ENCODE measurements at regions not wholly inside any gene's neighbourhood (a gene's known extent, or its start where the extent isn't known, plus 50 kb on each side); places are given as distances from the start of the nearest gene placed in this dataset.

GRCh38 chr14:62604524-62604923 lies 440.7 kb downstream of the KCNH5 start (continued):
- TF ChIP-seq, protein P1, sequence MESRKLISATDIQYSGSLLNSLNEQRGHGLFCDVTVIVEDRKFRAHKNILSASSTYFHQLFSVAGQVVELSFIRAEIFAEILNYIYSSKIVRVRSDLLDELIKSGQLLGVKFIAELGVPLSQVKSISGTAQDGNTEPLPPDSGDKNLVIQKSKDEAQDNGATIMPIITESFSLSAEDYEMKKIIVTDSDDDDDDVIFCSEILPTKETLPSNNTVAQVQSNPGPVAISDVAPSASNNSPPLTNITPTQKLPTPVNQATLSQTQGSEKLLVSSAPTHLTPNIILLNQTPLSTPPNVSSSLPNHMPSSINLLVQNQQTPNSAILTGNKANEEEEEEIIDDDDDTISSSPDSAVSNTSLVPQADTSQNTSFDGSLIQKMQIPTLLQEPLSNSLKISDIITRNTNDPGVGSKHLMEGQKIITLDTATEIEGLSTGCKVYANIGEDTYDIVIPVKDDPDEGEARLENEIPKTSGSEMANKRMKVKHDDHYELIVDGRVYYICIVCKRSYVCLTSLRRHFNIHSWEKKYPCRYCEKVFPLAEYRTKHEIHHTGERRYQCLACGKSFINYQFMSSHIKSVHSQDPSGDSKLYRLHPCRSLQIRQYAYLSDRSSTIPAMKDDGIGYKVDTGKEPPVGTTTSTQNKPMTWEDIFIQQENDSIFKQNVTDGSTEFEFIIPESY (IDR thresholded peaks at IDR 0.05) = no peak
- TF ChIP-seq NR2F2 (IDR thresholded peaks at IDR 0.05) (no peak), MAX (IDR thresholded peaks at IDR 0.05) (no peak), YY1 (IDR thresholded peaks at IDR 0.05) (no peak), FOXA1 (IDR thresholded peaks at IDR 0.05) (no peak), ATF3 (IDR thresholded peaks at IDR 0.05) (no peak), TAF1 (conservative IDR thresholded peaks at IDR 0.05) (no peak)

- TF ChIP-seq HNF4G (IDR thresholded peaks at IDR 0.05) (no peak), TAF1 (conservative IDR thresholded peaks at IDR 0.05) (no peak), SP1 (IDR thresholded peaks at IDR 0.05) (no peak), RAD21 (IDR thresholded peaks at IDR 0.05) (no peak), JUND (IDR thresholded peaks at IDR 0.05) (no peak), ATF3 (IDR thresholded peaks at IDR 0.05) (no peak), FOXA1 (IDR thresholded peaks at IDR 0.05) (no peak), RXRA (IDR thresholded peaks at IDR 0.05) (no peak), HNF4A (conservative IDR thresholded peaks at IDR 0.05) (no peak), EGR1 (IDR thresholded peaks at IDR 0.05; ENCODE audit: low read depth in 2 of 2) (no peak), YY1 (IDR thresholded peaks at IDR 0.05) (no peak)
- TF ChIP-seq, protein P2, sequence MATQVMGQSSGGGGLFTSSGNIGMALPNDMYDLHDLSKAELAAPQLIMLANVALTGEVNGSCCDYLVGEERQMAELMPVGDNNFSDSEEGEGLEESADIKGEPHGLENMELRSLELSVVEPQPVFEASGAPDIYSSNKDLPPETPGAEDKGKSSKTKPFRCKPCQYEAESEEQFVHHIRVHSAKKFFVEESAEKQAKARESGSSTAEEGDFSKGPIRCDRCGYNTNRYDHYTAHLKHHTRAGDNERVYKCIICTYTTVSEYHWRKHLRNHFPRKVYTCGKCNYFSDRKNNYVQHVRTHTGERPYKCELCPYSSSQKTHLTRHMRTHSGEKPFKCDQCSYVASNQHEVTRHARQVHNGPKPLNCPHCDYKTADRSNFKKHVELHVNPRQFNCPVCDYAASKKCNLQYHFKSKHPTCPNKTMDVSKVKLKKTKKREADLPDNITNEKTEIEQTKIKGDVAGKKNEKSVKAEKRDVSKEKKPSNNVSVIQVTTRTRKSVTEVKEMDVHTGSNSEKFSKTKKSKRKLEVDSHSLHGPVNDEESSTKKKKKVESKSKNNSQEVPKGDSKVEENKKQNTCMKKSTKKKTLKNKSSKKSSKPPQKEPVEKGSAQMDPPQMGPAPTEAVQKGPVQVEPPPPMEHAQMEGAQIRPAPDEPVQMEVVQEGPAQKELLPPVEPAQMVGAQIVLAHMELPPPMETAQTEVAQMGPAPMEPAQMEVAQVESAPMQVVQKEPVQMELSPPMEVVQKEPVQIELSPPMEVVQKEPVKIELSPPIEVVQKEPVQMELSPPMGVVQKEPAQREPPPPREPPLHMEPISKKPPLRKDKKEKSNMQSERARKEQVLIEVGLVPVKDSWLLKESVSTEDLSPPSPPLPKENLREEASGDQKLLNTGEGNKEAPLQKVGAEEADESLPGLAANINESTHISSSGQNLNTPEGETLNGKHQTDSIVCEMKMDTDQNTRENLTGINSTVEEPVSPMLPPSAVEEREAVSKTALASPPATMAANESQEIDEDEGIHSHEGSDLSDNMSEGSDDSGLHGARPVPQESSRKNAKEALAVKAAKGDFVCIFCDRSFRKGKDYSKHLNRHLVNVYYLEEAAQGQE (IDR thresholded peaks at IDR 0.05) = no peak
- TF ChIP-seq, protein P1 (IDR thresholded peaks at IDR 0.05) = no peak
- no peaks in the 10 kb centered on the region for H3K36me3 ChIP-seq (ENCODE audit: control insufficient read depth in 4 of 4, insufficient read depth in 3 of 4, low read depth in 1 of 4, low read length in 3 of 4)
- no peak overlapping the region for H3K9ac ChIP-seq (ENCODE audit: low read depth in 1 of 2, low read length in 2 of 2)
- WGBS = 49% methylated on average over 3 of the region's 3 CpGs
- H3K27ac ChIP-seq (ENCODE audit: low read depth in 1 of 2, low read length in 2 of 2) = no peak overlapping the region
- no peaks in the 10 kb centered on the region for H3K9me3 ChIP-seq (ENCODE audit: control insufficient read depth in 4 of 4, low read length in 3 of 4)
- H3K4me3 ChIP-seq (ENCODE audit: low read depth in 1 of 3, low read length in 3 of 3) = no peak overlapping the region
- no peaks in the 10 kb centered on the region for H3K27me3 ChIP-seq (ENCODE audit: control insufficient read depth in 4 of 4, insufficient read depth in 4 of 4, low read length in 3 of 4)
- H3K4me1 ChIP-seq (ENCODE audit: control insufficient read depth in 4 of 4, insufficient read depth in 4 of 4, low read length in 3 of 4) = no peaks in the 10 kb centered on the region
- no peak for DNase-seq (ENCODE audit: low spot score)
These were observed 431.1 kb downstream of the KCNH5 start for GRCh38 chr14:62614122-62614521.
